VCaP (cell line): ENCODE measurements at regions not wholly inside any gene's neighbourhood (a gene's known extent, or its start where the extent isn't known, plus 50 kb on each side); places are given as distances from the start of the nearest gene placed in this dataset.
"Not testable (repeated sequence)": the region's sequence is repeated elsewhere in the genome, so short reads cannot be mapped to it uniquely, and the experiment has no call there.

ENCODE experiments used
- H3K27ac ChIP-seq: fragments of 450-650 bp; 2 replicates; pipeline ENCODE4 v1.5.1; 2017
- CTCF ChIP-seq: fragments of 450-650 bp; conservative IDR thresholded peaks from 2 replicates; pipeline ENCODE4 v1.5.1; 2017; ENCODE audit warnings: mild to moderate bottlenecking, moderate library complexity

DNA sequence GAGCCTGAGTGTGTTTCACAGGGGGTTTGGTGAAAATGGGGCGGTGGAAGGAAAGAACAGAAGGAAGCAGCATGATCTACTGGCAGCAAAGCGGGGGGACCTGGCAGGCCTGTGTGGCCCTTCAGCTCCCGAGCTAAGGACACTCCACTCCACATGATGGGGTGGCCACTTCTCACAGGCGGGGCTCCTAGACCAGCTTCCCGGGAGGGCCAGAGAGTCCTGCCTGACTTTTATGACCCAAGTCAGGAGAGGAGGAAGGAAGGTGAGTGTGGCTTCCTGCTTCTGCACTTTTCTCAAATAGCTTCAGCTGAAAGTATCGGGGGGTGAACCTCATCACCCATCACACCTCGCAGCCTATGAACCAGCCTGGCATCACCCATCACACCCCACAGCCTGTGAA lies 117.5 kb upstream of the AFDN start:
- TF ChIP-seq CTCF, result no peak

DNA sequence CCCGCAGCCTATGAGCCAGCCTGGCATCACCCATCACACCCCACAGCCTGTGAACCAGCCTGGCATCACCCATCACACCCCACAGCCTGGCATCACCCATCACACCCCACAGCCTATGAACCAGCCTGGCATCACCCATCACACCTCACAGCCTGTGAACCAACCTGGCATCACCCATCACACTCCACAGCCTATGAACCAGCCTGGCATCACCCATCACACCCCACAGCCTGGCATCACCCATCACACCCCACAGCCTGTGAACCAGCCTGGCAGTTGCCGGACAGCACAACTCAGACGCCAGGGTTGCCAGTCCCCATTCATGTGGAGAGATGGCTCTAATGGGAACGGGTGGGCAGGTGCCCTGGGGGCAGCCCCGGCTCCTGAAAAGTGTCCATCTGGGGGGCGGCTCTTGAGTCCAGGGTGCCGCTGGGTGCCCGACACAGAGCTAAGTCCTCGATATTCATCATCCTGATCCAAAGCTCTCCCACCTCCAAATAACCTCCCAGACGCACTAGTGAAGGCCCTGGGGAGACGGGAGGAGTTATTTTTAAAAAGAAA lies 116.9 kb upstream of the AFDN start:
- H3K27ac ChIP-seq, result not testable (repeated sequence)

More for the DNA sequence above, 117.5 kb upstream of the AFDN start:
- no peak overlapping the region for H3K27ac ChIP-seq

DNA sequence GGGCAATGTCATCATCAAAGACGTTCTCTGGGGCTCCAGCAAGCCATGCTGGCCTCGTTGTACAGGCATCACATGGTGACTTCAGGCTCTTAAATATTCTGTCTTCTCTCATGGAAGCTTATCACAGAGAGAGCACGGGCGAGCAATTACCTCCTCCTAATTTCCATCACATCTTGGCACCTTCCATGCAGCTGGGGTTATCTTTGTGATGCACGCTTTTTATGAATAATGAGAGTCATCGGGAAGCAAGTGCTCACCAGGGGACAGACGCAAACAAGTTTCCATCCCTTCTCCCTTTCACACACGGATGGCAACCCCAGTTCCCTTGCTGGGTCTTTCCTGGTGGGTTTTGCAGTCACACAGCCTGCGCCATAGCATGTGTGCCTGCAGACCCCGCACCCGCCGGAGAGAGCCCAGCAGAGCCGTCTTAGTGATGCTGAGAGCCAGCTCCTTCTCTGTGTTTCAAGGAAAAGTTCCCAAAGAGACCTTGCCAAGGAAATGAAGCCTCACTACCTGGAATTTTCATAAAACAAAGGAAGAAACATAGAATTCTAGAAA lies 116.3 kb upstream of the AFDN start:
- no peak overlapping the region for H3K27ac ChIP-seq
- TF ChIP-seq CTCF, result no peak

DNA sequence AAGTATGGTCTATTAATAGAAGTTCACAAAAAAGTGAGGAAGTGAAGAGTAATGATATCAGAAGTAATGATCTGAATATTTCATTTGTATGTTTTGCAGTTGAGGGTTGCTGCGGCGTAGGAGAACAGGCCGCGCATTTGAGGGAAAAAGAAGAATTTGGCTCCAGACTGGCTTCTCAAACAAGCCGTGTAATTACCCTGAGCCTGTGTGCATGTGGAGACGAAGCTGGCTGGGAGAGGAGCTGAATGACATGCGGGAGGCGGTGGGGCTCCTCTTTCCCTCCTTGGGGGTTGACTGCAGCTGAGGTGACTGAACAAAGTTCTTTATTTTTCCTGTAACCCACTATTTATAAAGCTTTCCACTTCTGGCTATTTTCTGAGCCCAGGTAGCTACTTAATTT lies 115.5 kb upstream of the AFDN start:
- TF ChIP-seq CTCF, result no peak

DNA sequence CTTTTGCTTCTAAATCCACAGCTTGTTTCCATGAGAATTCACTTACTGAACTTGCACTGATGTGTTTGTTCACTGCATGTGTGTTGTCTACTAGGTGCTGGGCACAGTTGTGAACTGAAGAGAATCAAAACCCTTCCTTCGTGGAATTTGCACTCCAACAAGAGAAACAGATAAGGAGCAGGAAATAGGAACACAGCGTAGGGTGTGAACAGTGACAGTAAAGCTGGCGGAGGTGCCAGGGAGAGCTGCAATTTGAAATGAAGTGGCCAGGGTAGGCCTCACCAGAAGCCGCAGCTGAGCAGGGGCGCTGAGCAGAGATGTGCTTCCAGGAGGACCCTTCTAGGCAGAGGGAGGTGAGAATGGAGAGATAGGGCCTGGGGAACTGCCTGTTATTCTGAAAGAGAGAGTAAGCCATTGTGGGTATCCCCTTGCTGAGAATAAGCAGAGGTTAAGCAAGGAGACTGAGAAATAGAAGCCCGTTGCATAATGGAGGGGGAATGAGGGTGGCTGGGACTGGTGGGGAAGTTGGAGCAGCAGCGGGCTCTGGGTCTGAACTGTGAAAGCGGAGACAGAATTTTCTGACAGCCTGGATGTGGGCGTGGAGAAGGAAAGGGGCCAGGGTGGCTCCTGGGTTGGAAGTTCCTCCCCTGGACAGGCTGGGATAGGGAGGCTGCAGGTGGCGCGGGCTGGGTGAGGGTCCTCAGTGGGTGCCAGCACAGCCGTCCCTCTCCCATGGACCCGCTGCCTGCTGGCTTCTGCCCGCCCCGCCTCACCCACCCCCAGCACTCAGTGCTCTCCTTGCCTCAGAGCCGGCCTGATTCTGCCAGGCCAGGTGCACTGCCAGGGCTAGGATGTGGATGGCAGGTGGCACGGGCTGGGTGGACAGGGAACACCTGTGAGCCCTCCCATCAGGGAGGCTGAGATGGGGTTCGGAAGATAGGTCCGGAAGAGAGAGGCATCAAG lies 114.7 kb upstream of the AFDN start:
- TF ChIP-seq CTCF, result no peak
- no peak overlapping the region for H3K27ac ChIP-seq

More for the DNA sequence above, 115.5 kb upstream of the AFDN start:
- H3K27ac ChIP-seq, result no peak overlapping the region

DNA sequence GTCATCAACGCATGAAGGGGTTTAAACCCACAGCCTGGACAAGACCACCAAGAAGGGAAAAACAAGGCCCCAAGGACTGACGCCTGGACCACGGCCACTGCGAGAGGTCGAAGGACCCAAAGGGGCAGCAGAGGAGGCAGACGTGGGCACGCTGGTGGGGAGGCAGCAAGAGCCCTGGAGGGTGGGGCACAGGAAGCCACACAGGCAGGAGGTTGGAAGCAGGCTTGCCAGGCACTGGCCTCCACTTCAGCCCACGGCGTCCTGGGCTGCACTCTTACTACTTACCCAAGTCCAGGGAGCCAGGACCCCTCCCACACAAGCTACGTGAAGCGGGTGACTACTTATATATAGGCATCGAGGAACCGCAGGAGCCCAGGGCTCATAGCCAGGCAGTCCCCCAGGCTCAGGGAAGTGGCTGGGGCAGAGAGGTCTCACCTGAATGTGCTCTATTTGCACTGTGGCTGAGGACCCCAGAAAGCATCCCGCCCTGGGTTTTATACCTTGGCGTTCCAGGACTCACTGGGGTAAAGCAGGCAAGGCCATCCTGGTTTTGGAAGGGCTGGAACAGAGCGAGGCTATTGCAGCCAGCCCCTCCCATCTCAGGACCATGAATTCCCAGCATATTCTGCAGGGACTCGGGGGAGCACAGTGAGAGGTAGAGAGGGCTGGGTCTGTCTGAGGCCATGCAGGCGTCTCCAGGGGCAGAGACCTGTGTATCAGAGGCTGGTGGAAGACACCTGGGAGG lies 113.8 kb upstream of the AFDN start:
- TF ChIP-seq CTCF, result no peak
- no peak overlapping the region for H3K27ac ChIP-seq

DNA sequence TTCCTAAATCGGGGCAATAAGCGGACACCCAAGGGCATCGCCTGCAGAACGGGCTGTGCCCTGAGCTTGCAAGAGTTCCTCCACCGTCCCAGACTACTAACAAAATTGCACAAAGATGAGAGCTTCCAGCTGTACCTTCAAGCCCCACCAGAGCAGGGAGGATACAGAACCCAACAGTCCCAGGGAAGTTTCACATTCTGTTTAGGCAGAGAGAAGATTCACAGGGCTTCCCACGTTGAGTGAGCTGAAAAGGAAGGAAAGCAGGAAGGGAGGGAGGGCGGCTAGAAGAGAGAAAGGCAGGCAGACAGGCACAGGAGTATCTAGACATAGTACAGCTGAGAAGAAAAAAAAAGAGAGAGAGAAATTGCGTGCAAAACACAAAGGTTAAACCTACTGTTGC lies 112.6 kb upstream of the AFDN start:
- TF ChIP-seq CTCF, result no peak

More for the DNA sequence above, 112.6 kb upstream of the AFDN start:
- H3K27ac ChIP-seq, result no peak overlapping the region
